Stromal cell of bone marrow (primary cell): ENCODE measurements at regions not wholly inside any gene's neighbourhood (a gene's known extent, or its start where the extent isn't known, plus 50 kb on each side); places are given as distances from the start of the nearest gene placed in this dataset.

Experiments
- DNase-seq: peaks from one replicate; pipeline ENCODE4 v3.0.0-alpha.2; 2012; ENCODE audit warnings: low read depth

- DNase-seq, result no peak
These were observed 267.4 kb upstream of the RAB6C start for GRCh38 chr2:129711816-129712675.

GRCh38 chr2:129712676-129712985, 266.8 kb upstream of the RAB6C start:
- no peak for DNase-seq

DNA sequence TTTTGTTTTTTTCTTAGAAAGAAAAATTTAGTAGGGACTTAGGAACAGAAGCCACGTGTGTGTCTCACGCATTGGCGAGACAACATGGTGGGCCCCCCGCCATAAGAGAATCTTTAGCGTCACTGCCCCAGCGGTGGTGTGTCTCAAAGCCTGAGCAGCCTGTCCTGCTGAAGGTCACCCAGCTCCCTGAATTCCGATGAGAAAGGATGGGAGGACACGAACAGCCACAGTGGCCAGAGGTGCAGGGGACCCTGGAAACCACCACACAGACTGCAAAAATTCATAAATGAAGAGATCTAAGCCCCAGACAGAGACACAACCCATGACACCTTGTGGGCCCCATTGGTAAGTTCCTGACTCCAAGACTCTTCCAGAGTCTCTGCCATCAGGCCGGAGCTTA, 266.1 kb upstream of the RAB6C start:
- no peak for DNase-seq

DNA sequence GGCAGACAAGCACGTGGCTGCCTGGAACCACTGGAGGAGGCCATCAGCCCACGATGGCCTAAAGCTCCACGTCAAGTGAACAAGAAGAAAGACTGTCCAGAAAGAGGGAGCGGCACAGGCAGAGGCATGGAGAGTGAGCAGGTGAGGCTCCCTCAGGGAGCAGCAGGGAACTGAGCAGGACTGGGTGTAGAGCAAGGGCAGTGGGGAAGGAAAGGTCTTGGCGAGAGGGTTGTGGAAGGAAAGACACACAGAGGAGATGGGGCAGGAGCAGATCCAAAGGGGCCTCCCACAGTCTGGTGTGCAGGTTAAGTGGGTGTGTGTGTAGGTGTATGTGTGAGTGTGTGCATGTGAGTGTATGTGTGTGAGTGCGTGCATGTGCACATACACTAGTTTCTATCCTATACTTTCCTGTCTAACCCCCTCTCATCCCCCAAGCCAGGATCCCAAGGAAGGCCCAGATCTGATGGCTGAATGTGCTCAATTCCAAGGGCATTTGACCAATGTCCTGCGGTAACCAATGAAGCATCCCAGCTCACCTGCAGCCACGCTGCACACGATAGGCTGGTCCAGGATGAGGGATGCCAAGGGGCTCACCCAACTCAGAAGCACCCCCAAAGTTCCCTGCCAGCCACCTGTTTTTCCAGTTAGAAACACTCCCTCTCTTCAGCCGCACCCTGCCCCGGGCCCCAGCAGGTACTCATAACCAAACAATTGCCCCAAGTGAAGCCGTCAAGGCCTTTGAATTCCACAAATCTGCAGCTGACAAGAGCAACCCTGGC, 262.5 kb upstream of the RAB6C start:
- DNase-seq, result no peak

- DNase-seq, result no peak
These were observed 261.8 kb upstream of the RAB6C start for GRCh38 chr2:129717560-129718130.

GRCh38 chr2:129719335-129719734, 260.1 kb upstream of the RAB6C start:
- no peak for DNase-seq

GRCh38 chr2:129720360-129720759, 259.1 kb upstream of the RAB6C start:
- DNase-seq, result no peak

DNA sequence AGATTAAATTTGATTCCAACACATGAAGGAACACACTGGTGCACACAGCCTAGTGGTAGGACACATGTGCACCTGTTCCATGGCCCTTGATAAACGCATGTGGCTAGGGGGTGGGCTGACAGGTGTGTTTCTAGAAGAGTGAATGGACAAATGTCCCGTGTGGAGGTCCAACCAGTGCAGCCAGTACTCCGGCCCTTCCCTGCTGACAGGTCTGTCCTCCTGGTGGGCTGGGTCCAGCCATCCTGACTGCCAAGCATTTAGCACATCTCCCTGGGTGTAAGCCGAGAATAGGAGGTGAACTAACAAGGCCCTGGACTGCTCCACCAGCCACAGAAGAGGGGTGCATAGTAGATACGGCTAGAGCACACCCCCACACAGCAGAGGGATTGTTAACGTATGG, 258.7 kb upstream of the RAB6C start:
- no peak for DNase-seq

DNA sequence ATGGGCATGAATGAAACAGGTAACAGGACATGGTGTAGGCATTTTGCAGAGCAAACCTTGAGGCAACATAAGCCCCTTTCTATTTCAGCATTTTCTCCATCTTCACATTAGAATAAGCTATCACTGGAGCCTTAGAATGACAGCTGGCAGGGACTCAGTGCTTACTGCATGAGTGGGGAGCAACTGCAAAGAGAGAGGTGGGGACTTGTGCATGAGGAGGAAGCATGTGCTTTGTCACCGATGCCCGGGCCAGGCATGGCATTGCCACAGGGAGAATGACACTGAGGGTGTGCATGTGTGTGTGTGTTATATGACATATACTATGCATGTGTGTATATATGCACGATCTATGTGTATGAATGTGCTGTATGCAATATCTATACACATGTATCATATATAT, 258.2 kb upstream of the RAB6C start:
- DNase-seq, result no peak

DNA sequence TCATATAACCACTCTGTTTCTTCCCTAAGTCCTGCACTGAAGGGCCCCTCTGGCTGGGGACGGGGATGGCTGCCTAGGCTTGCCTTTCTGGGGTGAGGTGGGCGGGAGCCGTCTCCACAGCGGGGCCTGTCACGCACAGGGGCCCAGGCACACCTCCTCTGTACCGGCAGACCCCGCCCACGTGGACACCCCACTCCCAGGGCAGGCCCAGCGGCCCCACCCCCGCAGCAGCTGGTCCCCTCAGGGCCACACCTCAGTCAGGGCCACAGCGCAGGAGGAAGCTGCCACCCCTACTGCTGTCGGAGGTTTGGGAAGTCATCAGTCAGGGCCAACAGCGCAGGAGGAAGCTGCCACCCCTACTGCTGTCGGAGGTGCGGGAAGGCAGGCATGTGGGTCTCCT, 257.6 kb upstream of the RAB6C start:
- no peak for DNase-seq

- no peak for DNase-seq
These were observed 257.0 kb upstream of the RAB6C start for GRCh38 chr2:129722306-129723019.

DNA sequence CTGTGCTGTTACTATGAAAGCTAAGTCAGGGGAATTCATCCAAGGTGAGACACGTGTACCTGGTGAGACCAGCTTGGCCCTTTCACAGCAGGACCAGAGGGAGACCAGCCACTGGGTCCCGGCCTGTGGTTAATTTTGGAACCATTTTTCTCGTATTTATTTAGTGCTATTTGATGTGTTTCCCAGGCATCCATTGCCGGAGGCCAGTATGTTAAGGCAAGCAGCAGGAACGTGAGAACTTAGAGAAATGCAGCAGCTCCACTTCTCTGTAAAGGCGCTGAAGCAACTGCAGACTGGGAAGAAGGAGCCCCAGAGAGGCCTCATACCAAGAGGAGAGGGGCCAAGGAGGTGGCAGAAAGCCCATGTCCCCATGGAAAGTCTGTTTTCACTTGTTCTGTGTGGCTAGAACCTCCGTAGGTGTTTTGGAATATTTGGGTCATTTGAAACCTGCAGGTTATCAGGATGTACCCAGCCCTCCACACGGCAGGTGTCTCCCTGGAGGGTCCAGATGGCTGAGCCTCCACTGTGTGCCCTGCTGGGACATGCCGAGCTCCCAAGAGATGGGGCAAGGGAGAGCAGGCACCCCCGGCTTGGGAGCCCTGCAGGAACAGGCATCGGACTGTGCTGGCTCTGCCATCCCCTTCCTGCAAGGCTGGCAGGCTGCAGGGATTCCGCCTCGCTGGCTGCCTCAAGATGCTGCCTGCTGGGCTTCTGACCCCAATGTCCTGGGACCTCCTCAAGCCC, 256.0 kb upstream of the RAB6C start:
- no peak for DNase-seq

- DNase-seq, result no peak
These were observed 255.3 kb upstream of the RAB6C start for GRCh38 chr2:129724021-129724757.

GRCh38 chr2:129726216-129726615, 253.2 kb upstream of the RAB6C start:
- DNase-seq, result no peak

- DNase-seq, result no peak
These were observed 252.2 kb upstream of the RAB6C start for GRCh38 chr2:129727286-129727685.

DNA sequence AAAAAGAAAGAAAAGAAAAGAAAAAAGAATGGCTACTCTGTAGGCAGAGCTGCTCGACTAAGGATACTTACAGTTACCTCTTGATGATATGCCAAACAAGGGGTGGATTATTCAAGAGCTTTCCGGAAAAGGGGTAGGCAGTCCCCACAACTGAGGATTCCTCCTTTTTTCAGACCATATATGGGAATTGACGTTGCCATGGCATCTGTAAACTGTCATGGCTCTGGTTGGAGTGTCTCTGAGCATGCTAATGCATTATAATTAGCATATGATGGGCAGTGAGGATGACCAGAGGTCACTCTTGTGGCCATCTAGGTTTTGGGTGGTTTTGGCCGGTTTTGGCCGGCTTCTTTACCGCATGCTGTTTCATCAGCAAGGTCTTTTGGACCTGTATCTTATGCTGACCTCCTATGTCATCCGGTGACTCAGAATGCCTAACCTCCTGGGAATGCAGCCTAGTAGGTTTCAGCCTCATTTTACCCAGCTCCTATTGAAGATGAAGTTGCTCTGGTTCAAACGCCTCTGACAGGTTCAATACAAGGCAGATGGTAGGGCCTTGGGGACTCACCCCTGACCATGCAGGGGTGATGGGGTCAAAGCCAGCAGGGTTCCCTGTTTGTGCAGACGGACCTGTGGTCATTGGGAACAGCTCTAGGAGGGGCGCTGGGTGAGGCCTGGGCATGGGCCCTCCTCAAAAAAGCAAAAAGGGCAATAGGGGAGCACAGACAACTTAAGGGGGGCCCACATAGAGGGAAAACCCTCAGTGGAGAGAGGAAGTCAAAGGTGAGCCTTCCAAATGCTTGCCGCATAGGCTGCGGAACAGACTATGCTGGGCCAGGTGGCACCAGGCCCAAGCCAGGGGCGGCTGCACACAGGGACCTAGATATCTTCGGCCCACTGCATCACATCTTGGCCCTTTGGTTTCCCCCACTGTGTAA, 251.2 kb upstream of the RAB6C start:
- DNase-seq, result no peak

- DNase-seq, result no peak
These were observed 250.5 kb upstream of the RAB6C start for GRCh38 chr2:129729011-129729410.

DNA sequence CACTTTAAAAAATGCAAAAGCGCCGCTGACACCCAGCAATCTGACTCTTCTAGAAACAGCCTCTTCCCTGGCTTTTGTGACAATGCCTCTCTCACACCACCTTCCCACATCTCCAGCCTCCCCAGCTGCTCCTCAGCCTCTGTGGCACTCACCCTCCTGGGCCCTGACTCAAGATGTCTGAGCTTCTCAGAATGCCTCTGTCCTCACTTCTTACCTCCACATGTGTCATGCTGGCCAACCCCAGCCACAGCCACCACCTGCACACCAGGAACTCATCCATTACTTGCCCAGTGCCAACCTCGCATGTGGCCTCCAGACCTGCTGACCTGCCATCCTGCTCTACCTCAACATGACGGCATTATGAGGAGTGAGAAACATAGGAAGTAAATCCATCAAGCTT, 249.8 kb upstream of the RAB6C start:
- no peak for DNase-seq

GRCh38 chr2:129730979-129731378, 248.5 kb upstream of the RAB6C start:
- no peak for DNase-seq
